GM04504 (cell line): ENCODE measurements at regions not wholly inside any gene's neighbourhood (a gene's known extent, or its start where the extent isn't known, plus 50 kb on each side); places are given as distances from the start of the nearest gene placed in this dataset.
"Not testable (repeated sequence)": the region's sequence is repeated elsewhere in the genome, so short reads cannot be mapped to it uniquely, and the experiment has no call there.

ENCODE experiments used
- DNase-seq: peaks from one replicate; pipeline ENCODE4 v3.0.0-alpha.2; 2012; ENCODE audit warnings: low read depth

- DNase-seq: no peak
Measured at GRCh38 chr10:60569681-60570080, 180.0 kb upstream of the ANK3 start.

- no peak for DNase-seq
Measured at GRCh38 chr10:60566096-60566495, 176.4 kb upstream of the ANK3 start.

- DNase-seq: no peak
Measured at GRCh38 chr10:60565492-60565891, 175.8 kb upstream of the ANK3 start.

GRCh38 chr10:60564475-60564874 is 174.8 kb upstream of the ANK3 start:
- no peak for DNase-seq

- no peak for DNase-seq
Measured at GRCh38 chr10:60560451-60560850, 170.8 kb upstream of the ANK3 start.

GRCh38 chr10:60555700-60556099 is 166.0 kb upstream of the ANK3 start:
- DNase-seq: no peak

GRCh38 chr10:60549686-60550085 is 160.0 kb upstream of the ANK3 start:
- DNase-seq: no peak

GRCh38 chr10:60542657-60543056 is 153.0 kb upstream of the ANK3 start:
- DNase-seq: no peak

- no peak for DNase-seq
Measured at GRCh38 chr10:60541451-60541850, 151.8 kb upstream of the ANK3 start.

GRCh38 chr10:60537697-60538096 is 148.0 kb upstream of the ANK3 start:
- no peak for DNase-seq

- DNase-seq: peak; percentile 6
Measured at GRCh38 chr10:60536529-60537114, 146.9 kb upstream of the ANK3 start.

GRCh38 chr10:60535427-60535826 is 145.8 kb upstream of the ANK3 start:
- DNase-seq: no peak

GRCh38 chr10:60534761-60535389 is 145.2 kb upstream of the ANK3 start:
- no peak for DNase-seq

- DNase-seq: no peak
Measured at GRCh38 chr10:60532696-60533468, 143.2 kb upstream of the ANK3 start.

- no peak for DNase-seq
Measured at GRCh38 chr10:60531006-60531405, 141.3 kb upstream of the ANK3 start.

GRCh38 chr10:60527676-60528075 is 138.0 kb upstream of the ANK3 start:
- DNase-seq: no peak

GRCh38 chr10:60525716-60526585 is 136.3 kb upstream of the ANK3 start:
- no peak for DNase-seq

- DNase-seq: no peak
Measured at GRCh38 chr10:60524541-60524940, 134.9 kb upstream of the ANK3 start.

- not testable (repeated sequence) for DNase-seq
Measured at GRCh38 chr10:60523371-60523770, 133.7 kb upstream of the ANK3 start.

- no peak for DNase-seq
Measured at GRCh38 chr10:60522617-60523016, 132.9 kb upstream of the ANK3 start.

- peak; percentile 46 for DNase-seq
Measured at GRCh38 chr10:60521974-60522405, 132.3 kb upstream of the ANK3 start.

- no peak for DNase-seq
Measured at GRCh38 chr10:60518745-60519144, 129.1 kb upstream of the ANK3 start.
